Stimulated activated effector memory CD8-positive, alpha-beta T cell treated with anti-CD3 and anti-CD28 coated beads, Interleukin-12 subunit alpha, Interleukin-12 subunit beta, amount 100 ng/mL, for 72 hours (primary cell): ENCODE measurements at regions not wholly inside any gene's neighbourhood (a gene's known extent, or its start where the extent isn't known, plus 50 kb on each side); places are given as distances from the start of the nearest gene placed in this dataset.
"Not testable (repeated sequence)": the region's sequence is repeated elsewhere in the genome, so short reads cannot be mapped to it uniquely, and the experiment has no call there.

ENCODE experiments used
- ATAC-seq: fragments of 150-1000 bp; cut with Tn5 transposase; 2 replicates; pipeline ENCODE4 v1.10.0; 2021
- DNase-seq, 2 donors: peaks; one replicate each; pipeline ENCODE4 v3.0.0; 2021 to 2022; ENCODE audit warnings: low spot score in 2 of 2
- H3K27ac Mint-ChIP-seq: one replicate; pipeline ENCODE4 v1.8.0; 2022; ENCODE audit warnings: mild to moderate bottlenecking, mixed read lengths
- H3K36me3 Mint-ChIP-seq: one replicate; pipeline ENCODE4 v1.8.0; 2022; ENCODE audit warnings: mild to moderate bottlenecking, mixed read lengths
- H3K4me1 Mint-ChIP-seq: one replicate; pipeline ENCODE4 v1.8.0; 2022; ENCODE audit warnings: mixed read lengths
- H3K4me3 Mint-ChIP-seq: one replicate; pipeline ENCODE4 v1.8.0; 2022; ENCODE audit warnings: mild to moderate bottlenecking, mixed read lengths
- H3K9me3 Mint-ChIP-seq: one replicate; pipeline ENCODE4 v1.8.0; 2022; ENCODE audit warnings: mixed read lengths

- H3K36me3 Mint-ChIP-seq, result no peaks in the 10 kb centered on the region
- no peak for DNase-seq
- H3K9me3 Mint-ChIP-seq, result peaks cover 4% of the 10 kb centered on the region
- H3K4me1 Mint-ChIP-seq, result no peaks in the 10 kb centered on the region
- no peak overlapping the region for H3K4me3 Mint-ChIP-seq
- no peak overlapping the region for H3K27ac Mint-ChIP-seq
- no peak for ATAC-seq
These were observed 259.5 kb upstream of the CTBP2 start for GRCh38 chr10:125419831-125420230.

- DNase-seq (no peak), ATAC-seq (no peak)
- H3K9me3 Mint-ChIP-seq, result peaks cover 4% of the 10 kb centered on the region
- no peak overlapping the region for H3K27ac Mint-ChIP-seq
- H3K4me1 Mint-ChIP-seq, result no peaks in the 10 kb centered on the region
- H3K4me3 Mint-ChIP-seq, result no peak overlapping the region
- no peaks in the 10 kb centered on the region for H3K36me3 Mint-ChIP-seq
These were observed 258.8 kb upstream of the CTBP2 start for GRCh38 chr10:125419146-125419545.

GRCh38 chr10:125417605-125418004 is 257.2 kb upstream of the CTBP2 start:
- H3K4me3 Mint-ChIP-seq, result no peak overlapping the region
- peaks cover 4% of the 10 kb centered on the region for H3K9me3 Mint-ChIP-seq
- no peak for DNase-seq
- H3K4me1 Mint-ChIP-seq, result no peaks in the 10 kb centered on the region
- H3K27ac Mint-ChIP-seq, result no peak overlapping the region
- no peak for ATAC-seq
- H3K36me3 Mint-ChIP-seq, result no peaks in the 10 kb centered on the region

GRCh38 chr10:125415964-125416363 is 255.6 kb upstream of the CTBP2 start:
- H3K36me3 Mint-ChIP-seq, result no peaks in the 10 kb centered on the region
- H3K4me1 Mint-ChIP-seq, result no peaks in the 10 kb centered on the region
- DNase-seq, result no peak
- no peak overlapping the region for H3K4me3 Mint-ChIP-seq
- ATAC-seq, result no peak
- H3K9me3 Mint-ChIP-seq, result peaks cover 4% of the 10 kb centered on the region
- H3K27ac Mint-ChIP-seq, result no peak overlapping the region

GRCh38 chr10:125415006-125415633 is 254.8 kb upstream of the CTBP2 start:
- DNase-seq, result no peak
- no peak overlapping the region for H3K27ac Mint-ChIP-seq
- no peaks in the 10 kb centered on the region for H3K4me1 Mint-ChIP-seq
- H3K36me3 Mint-ChIP-seq, result no peaks in the 10 kb centered on the region
- peaks cover 4% of the 10 kb centered on the region for H3K9me3 Mint-ChIP-seq
- no peak for ATAC-seq
- no peak overlapping the region for H3K4me3 Mint-ChIP-seq

GRCh38 chr10:125411724-125412123 is 251.4 kb upstream of the CTBP2 start:
- no peak for DNase-seq
- H3K36me3 Mint-ChIP-seq, result no peaks in the 10 kb centered on the region
- ATAC-seq, result no peak
- no peak overlapping the region for H3K4me3 Mint-ChIP-seq
- H3K9me3 Mint-ChIP-seq, result no peaks in the 10 kb centered on the region
- no peaks in the 10 kb centered on the region for H3K4me1 Mint-ChIP-seq
- H3K27ac Mint-ChIP-seq, result no peak overlapping the region

- DNase-seq (no peak), ATAC-seq (no peak)
- Mint-ChIP-seq H3K4me3 (no peak overlapping the region), H3K27ac (no peak overlapping the region), H3K36me3 (no peaks in the 10 kb centered on the region), H3K9me3 (peaks cover 8% of the 10 kb centered on the region), H3K4me1 (no peaks in the 10 kb centered on the region)
These were observed 249.4 kb upstream of the CTBP2 start for GRCh38 chr10:125409756-125410155.

- Mint-ChIP-seq H3K4me1 (no peaks in the 10 kb centered on the region), H3K36me3 (no peaks in the 10 kb centered on the region), H3K9me3 (peaks cover 10% of the 10 kb centered on the region), H3K4me3 (no peak overlapping the region), H3K27ac (no peak overlapping the region)
- ATAC-seq (no peak), DNase-seq (no peak)
These were observed 247.2 kb upstream of the CTBP2 start for GRCh38 chr10:125407557-125407956.

GRCh38 chr10:125407000-125407502 is 246.7 kb upstream of the CTBP2 start:
- DNase-seq, result no peak
- H3K27ac Mint-ChIP-seq, result no peak overlapping the region
- H3K4me1 Mint-ChIP-seq, result no peaks in the 10 kb centered on the region
- no peaks in the 10 kb centered on the region for H3K36me3 Mint-ChIP-seq
- ATAC-seq, result no peak
- H3K4me3 Mint-ChIP-seq, result no peak overlapping the region
- H3K9me3 Mint-ChIP-seq, result peaks cover 10% of the 10 kb centered on the region

- H3K27ac Mint-ChIP-seq, DNase-seq, H3K4me3 Mint-ChIP-seq, H3K4me1 Mint-ChIP-seq, ATAC-seq, H3K36me3 Mint-ChIP-seq: not testable (repeated sequence)
- H3K9me3 Mint-ChIP-seq, result peaks cover 10% of the 10 kb centered on the region
These were observed 244.5 kb upstream of the CTBP2 start for GRCh38 chr10:125404902-125405301.

- Mint-ChIP-seq H3K9me3 (peaks cover 9% of the 10 kb centered on the region), H3K4me1 (no peaks in the 10 kb centered on the region), H3K4me3 (no peak overlapping the region), H3K36me3 (no peaks in the 10 kb centered on the region), H3K27ac (no peak overlapping the region)
- ATAC-seq, result no peak
- DNase-seq, result no peak
These were observed 241.1 kb upstream of the CTBP2 start for GRCh38 chr10:125401462-125401861.

GRCh38 chr10:125399289-125399688 is 238.9 kb upstream of the CTBP2 start:
- Mint-ChIP-seq H3K9me3 (no peaks in the 10 kb centered on the region), H3K4me3 (no peak overlapping the region), H3K36me3 (no peaks in the 10 kb centered on the region), H3K27ac (no peak overlapping the region), H3K4me1 (no peaks in the 10 kb centered on the region)
- ATAC-seq (no peak), DNase-seq (no peak)

GRCh38 chr10:125398270-125398669 is 237.9 kb upstream of the CTBP2 start:
- DNase-seq (no peak), ATAC-seq (no peak)
- no peaks in the 10 kb centered on the region for H3K36me3 Mint-ChIP-seq
- H3K9me3 Mint-ChIP-seq, result no peaks in the 10 kb centered on the region
- H3K4me3 Mint-ChIP-seq, result no peak overlapping the region
- no peak overlapping the region for H3K27ac Mint-ChIP-seq
- H3K4me1 Mint-ChIP-seq, result no peaks in the 10 kb centered on the region

GRCh38 chr10:125397608-125398007 is 237.2 kb upstream of the CTBP2 start:
- H3K36me3 Mint-ChIP-seq, result no peaks in the 10 kb centered on the region
- no peak overlapping the region for H3K27ac Mint-ChIP-seq
- no peak overlapping the region for H3K4me3 Mint-ChIP-seq
- H3K9me3 Mint-ChIP-seq, result no peaks in the 10 kb centered on the region
- H3K4me1 Mint-ChIP-seq, result no peaks in the 10 kb centered on the region
- ATAC-seq (no peak), DNase-seq (no peak)

GRCh38 chr10:125396676-125397075 is 236.3 kb upstream of the CTBP2 start:
- no peaks in the 10 kb centered on the region for H3K36me3 Mint-ChIP-seq
- H3K4me3 Mint-ChIP-seq, result no peak overlapping the region

GRCh38 chr10:125392609-125393008 is 232.2 kb upstream of the CTBP2 start:
- Mint-ChIP-seq H3K4me3 (no peak overlapping the region), H3K9me3 (peaks cover 13% of the 10 kb centered on the region), H3K36me3 (no peaks in the 10 kb centered on the region), H3K27ac (no peak overlapping the region), H3K4me1 (no peaks in the 10 kb centered on the region)
- ATAC-seq, result no peak
- no peak for DNase-seq

More at GRCh38 chr10:125396676-125397075, 236.3 kb upstream of the CTBP2 start:
- H3K4me1 Mint-ChIP-seq, result no peaks in the 10 kb centered on the region
- H3K9me3 Mint-ChIP-seq, result no peaks in the 10 kb centered on the region
- no peak for DNase-seq
- no peak for ATAC-seq
- no peak overlapping the region for H3K27ac Mint-ChIP-seq

GRCh38 chr10:125392154-125392553 is 231.8 kb upstream of the CTBP2 start:
- H3K4me1 Mint-ChIP-seq, result no peaks in the 10 kb centered on the region
- H3K36me3 Mint-ChIP-seq, result no peaks in the 10 kb centered on the region
- DNase-seq, result no peak
- H3K4me3 Mint-ChIP-seq, result no peak overlapping the region
- H3K27ac Mint-ChIP-seq, result no peak overlapping the region
- no peak for ATAC-seq
- peaks cover 13% of the 10 kb centered on the region for H3K9me3 Mint-ChIP-seq
